OCI-LY1 (cell line): ENCODE measurements at regions not wholly inside any gene's neighbourhood (a gene's known extent, or its start where the extent isn't known, plus 50 kb on each side); places are given as distances from the start of the nearest gene placed in this dataset.

ENCODE experiments used
- H2AFZ ChIP-seq: fragments of 200-600 bp; sonication (generic), shearing (Covaris generic); 2 replicates; pipeline ENCODE4 v1.6.0; 2014; ENCODE audit warnings: antibody characterized with exemption, mild to moderate bottlenecking, low read length
- H3F3A ChIP-seq: fragments of 200-600 bp; sonication (generic), shearing (Covaris generic); 2 replicates; pipeline ENCODE4 v1.6.0; 2014; ENCODE audit warnings: mild to moderate bottlenecking, antibody characterized with exemption, low read length, moderate library complexity; ENCODE audit not compliant: insufficient read depth
- H3K27ac ChIP-seq: fragments of 200-600 bp; sonication (generic); 2 replicates; pipeline ENCODE4 v1.5.1; 2014; ENCODE audit warnings: low read length, mixed run types, mild to moderate bottlenecking, low read depth; ENCODE audit not compliant: poor library complexity, severe bottlenecking
- H3K27me3 ChIP-seq: fragments of 200-600 bp; sonication (generic); 2 replicates; pipeline ENCODE4 v1.6.0; 2014; ENCODE audit warnings: antibody characterized with exemption, mild to moderate bottlenecking, low read length, moderate library complexity; ENCODE audit not compliant: insufficient read depth
- H3K36me3 ChIP-seq: fragments of 200-600 bp; sonication (generic); 2 replicates; pipeline ENCODE4 v1.6.1; 2014; ENCODE audit warnings: mild to moderate bottlenecking, antibody characterized with exemption, low read length, moderate library complexity, mixed read lengths; ENCODE audit not compliant: insufficient read depth
- H3K4me1 ChIP-seq: fragments of 200-600 bp; sonication (generic); 2 replicates; pipeline ENCODE4 v1.5.1; 2014; ENCODE audit warnings: mild to moderate bottlenecking, low read length, moderate library complexity; ENCODE audit not compliant: insufficient read depth, severe bottlenecking
- H3K4me2 ChIP-seq: fragments of 200-600 bp; sonication (generic), shearing (Covaris generic); 2 replicates; pipeline ENCODE4 v1.6.1; 2014; ENCODE audit warnings: low read length
- H3K4me3 ChIP-seq: fragments of 200-600 bp; sonication (generic); 2 replicates; pipeline ENCODE4 v1.5.1; 2014; ENCODE audit warnings: low read length, low read depth, mild to moderate bottlenecking, mixed read lengths; ENCODE audit not compliant: poor library complexity, severe bottlenecking
- H3K79me2 ChIP-seq: fragments of 200-600 bp; shearing (Covaris generic); 2 replicates; pipeline ENCODE4 v1.6.1; 2016; ENCODE audit warnings: mixed run types, low read length, mixed read lengths; ENCODE audit not compliant: insufficient read depth
- H3K9ac ChIP-seq: fragments of 200-600 bp; sonication (generic), shearing (Covaris generic); 2 replicates; pipeline ENCODE4 v1.6.1; 2014; ENCODE audit warnings: mild to moderate bottlenecking, low read length, mixed read lengths
- H3K9me2 ChIP-seq: fragments of 200-600 bp; sonication (generic), shearing (Covaris generic); 2 replicates; pipeline ENCODE4 v1.6.1; 2014; ENCODE audit warnings: low read depth, mild to moderate bottlenecking, low read length, mixed read lengths
- H3K9me3 ChIP-seq: fragments of 200-600 bp; shearing (Covaris generic); 2 replicates; pipeline ENCODE4 v1.6.1; 2014; ENCODE audit warnings: low read length, mixed read lengths
- H4K20me1 ChIP-seq: fragments of 200-600 bp; sonication (generic), shearing (Covaris generic); 2 replicates; pipeline ENCODE4 v1.6.0; 2016; ENCODE audit warnings: mild to moderate bottlenecking, low read length; ENCODE audit not compliant: insufficient read depth
- CTCF ChIP-seq: fragments of 200-600 bp; sonication (generic), shearing (Covaris generic); IDR thresholded peaks from 2 replicates; pipeline ENCODE4 v1.5.1; 2017; ENCODE audit warnings: mild to moderate bottlenecking, antibody characterized with exemption, low read length, moderate library complexity, mixed read lengths
- EZH2 ChIP-seq: fragments of 200-600 bp; sonication (generic), shearing (Covaris generic); IDR thresholded peaks from 2 replicates; pipeline ENCODE4 v1.8.0; 2017; ENCODE audit warnings: borderline replicate concordance, mixed run types, mild to moderate bottlenecking, antibody characterized with exemption, low read length, moderate library complexity, mixed read lengths

GRCh38 chr4:141502755-141503154, 133.6 kb upstream of the IL15 start:
- H3K4me3 ChIP-seq = no peak overlapping the region
- no peak overlapping the region for H2AFZ ChIP-seq
- no peak overlapping the region for H3K27ac ChIP-seq
- no peaks in the 10 kb centered on the region for H3K79me2 ChIP-seq
- TF ChIP-seq CTCF (no peak), EZH2 (no peak)
- no peak overlapping the region for H3K9ac ChIP-seq
- no peaks in the 10 kb centered on the region for H3K36me3 ChIP-seq
- no peaks in the 10 kb centered on the region for H3K9me2 ChIP-seq
- H3K4me1 ChIP-seq = no peaks in the 10 kb centered on the region
- no peaks in the 10 kb centered on the region for H4K20me1 ChIP-seq
- H3K9me3 ChIP-seq = no peaks in the 10 kb centered on the region
- no peaks in the 10 kb centered on the region for H3F3A ChIP-seq
- H3K4me2 ChIP-seq = no peak overlapping the region
- no peaks in the 10 kb centered on the region for H3K27me3 ChIP-seq

- Histone ChIP-seq H4K20me1 (no peaks in the 10 kb centered on the region), H3K4me3 (no peak overlapping the region), H3K79me2 (no peaks in the 10 kb centered on the region), H3K4me1 (no peaks in the 10 kb centered on the region), H3K36me3 (no peaks in the 10 kb centered on the region), H3K27me3 (no peaks in the 10 kb centered on the region), H3K27ac (no peak overlapping the region), H3K4me2 (no peak overlapping the region), H3F3A (no peaks in the 10 kb centered on the region), H3K9me3 (no peaks in the 10 kb centered on the region), H3K9ac (no peak overlapping the region), H3K9me2 (no peaks in the 10 kb centered on the region), H2AFZ (no peak overlapping the region)
- TF ChIP-seq EZH2 (no peak), CTCF (no peak)
These were observed 133.1 kb upstream of the IL15 start for GRCh38 chr4:141503260-141503659.

GRCh38 chr4:141511055-141511454, 125.3 kb upstream of the IL15 start:
- H3F3A ChIP-seq = no peaks in the 10 kb centered on the region
- H3K36me3 ChIP-seq = no peaks in the 10 kb centered on the region
- no peak overlapping the region for H3K27ac ChIP-seq
- H4K20me1 ChIP-seq = no peaks in the 10 kb centered on the region
- H3K9me2 ChIP-seq = no peaks in the 10 kb centered on the region
- no peaks in the 10 kb centered on the region for H3K27me3 ChIP-seq
- H2AFZ ChIP-seq = no peak overlapping the region
- no peaks in the 10 kb centered on the region for H3K9me3 ChIP-seq
- no peaks in the 10 kb centered on the region for H3K79me2 ChIP-seq
- no peaks in the 10 kb centered on the region for H3K4me1 ChIP-seq
- H3K4me2 ChIP-seq = no peak overlapping the region
- no peak overlapping the region for H3K4me3 ChIP-seq
- H3K9ac ChIP-seq = no peak overlapping the region
- no peak for TF ChIP-seq CTCF
- TF ChIP-seq EZH2 = no peak
